IMR-90 (cell line): ENCODE measurements at regions not wholly inside any gene's neighbourhood (a gene's known extent, or its start where the extent isn't known, plus 50 kb on each side); places are given as distances from the start of the nearest gene placed in this dataset.

ENCODE experiments used
- BHLHE40 ChIP-seq: fragments of 150-350 bp; IDR thresholded peaks from 2 replicates; pipeline ENCODE4 v1.6.1; 2016; ENCODE audit warnings: mild to moderate bottlenecking, low read depth, low read length
- CEBPB ChIP-seq: IDR thresholded peaks from 2 replicates; pipeline ENCODE4 v1.6.1; 2012; ENCODE audit warnings: low read depth, low read length, improper control_type of control experiment
- CHD1 ChIP-seq: IDR thresholded peaks from 2 replicates; pipeline ENCODE4 v1.6.1; 2012; ENCODE audit warnings: low read depth, low read length, improper control_type of control experiment
- POLR2A ChIP-seq: IDR thresholded peaks from 2 replicates; pipeline ENCODE4 v1.6.1; 2012; ENCODE audit warnings: mild to moderate bottlenecking, low read depth, low read length
- TF ChIP-seq, protein P1 (sequence below): conservative IDR thresholded peaks from 2 replicates; pipeline ENCODE4 v1.5.1; 2012; ENCODE audit warnings: mild to moderate bottlenecking, low read depth, low read length, improper control_type of control experiment

- TF ChIP-seq, protein P1, sequence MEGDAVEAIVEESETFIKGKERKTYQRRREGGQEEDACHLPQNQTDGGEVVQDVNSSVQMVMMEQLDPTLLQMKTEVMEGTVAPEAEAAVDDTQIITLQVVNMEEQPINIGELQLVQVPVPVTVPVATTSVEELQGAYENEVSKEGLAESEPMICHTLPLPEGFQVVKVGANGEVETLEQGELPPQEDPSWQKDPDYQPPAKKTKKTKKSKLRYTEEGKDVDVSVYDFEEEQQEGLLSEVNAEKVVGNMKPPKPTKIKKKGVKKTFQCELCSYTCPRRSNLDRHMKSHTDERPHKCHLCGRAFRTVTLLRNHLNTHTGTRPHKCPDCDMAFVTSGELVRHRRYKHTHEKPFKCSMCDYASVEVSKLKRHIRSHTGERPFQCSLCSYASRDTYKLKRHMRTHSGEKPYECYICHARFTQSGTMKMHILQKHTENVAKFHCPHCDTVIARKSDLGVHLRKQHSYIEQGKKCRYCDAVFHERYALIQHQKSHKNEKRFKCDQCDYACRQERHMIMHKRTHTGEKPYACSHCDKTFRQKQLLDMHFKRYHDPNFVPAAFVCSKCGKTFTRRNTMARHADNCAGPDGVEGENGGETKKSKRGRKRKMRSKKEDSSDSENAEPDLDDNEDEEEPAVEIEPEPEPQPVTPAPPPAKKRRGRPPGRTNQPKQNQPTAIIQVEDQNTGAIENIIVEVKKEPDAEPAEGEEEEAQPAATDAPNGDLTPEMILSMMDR, result no peak
- no peak for TF ChIP-seq BHLHE40
- no peak for TF ChIP-seq CEBPB
- TF ChIP-seq POLR2A, result no peak
- no peak for TF ChIP-seq CHD1
Measured at GRCh38 chr22:40120848-40121247, 56.9 kb upstream of the TNRC6B start.
